H9 (cell line): ENCODE measurements at regions not wholly inside any gene's neighbourhood (a gene's known extent, or its start where the extent isn't known, plus 50 kb on each side); places are given as distances from the start of the nearest gene placed in this dataset.

Source experiments
- DNase-seq: peaks from one replicate; pipeline ENCODE4 v3.0.0-alpha.2; 2017
- H2AFZ ChIP-seq: one replicate; pipeline ENCODE4 v1.6.1; 2013; ENCODE audit warnings: mild to moderate bottlenecking, low read length, control low read depth, moderate library complexity
- H2AK5ac ChIP-seq: 2 replicates; pipeline ENCODE4 v1.6.1; 2013; ENCODE audit warnings: low read length, control low read depth, mixed read lengths; ENCODE audit not compliant: insufficient read length
- H2BK120ac ChIP-seq: one replicate; pipeline ENCODE4 v1.6.1; 2013; ENCODE audit warnings: low read depth, mild to moderate bottlenecking, low read length, control low read depth, inconsistent platforms; ENCODE audit not compliant: poor library complexity, severe bottlenecking
- H2BK12ac ChIP-seq: 2 replicates; pipeline ENCODE4 v1.6.1; 2013; ENCODE audit warnings: low read length, control low read depth, mixed read lengths, low read depth; ENCODE audit not compliant: insufficient read length
- H2BK15ac ChIP-seq: 2 replicates; pipeline ENCODE4 v1.6.1; 2013; ENCODE audit warnings: low read depth, low read length, control low read depth
- H2BK20ac ChIP-seq: one replicate; pipeline ENCODE4 v1.6.1; 2013; ENCODE audit warnings: low read depth, mild to moderate bottlenecking, low read length, control low read depth, inconsistent platforms; ENCODE audit not compliant: poor library complexity, severe bottlenecking
- H2BK5ac ChIP-seq: 2 replicates; pipeline ENCODE4 v1.6.1; 2013; ENCODE audit warnings: low read length, control low read depth, mixed read lengths; ENCODE audit not compliant: insufficient read length
- H3K14ac ChIP-seq: 2 replicates; pipeline ENCODE4 v1.6.1; 2013; ENCODE audit warnings: low read length, control low read depth; ENCODE audit not compliant: insufficient read depth
- H3K18ac ChIP-seq: 2 replicates; pipeline ENCODE4 v1.6.1; 2013; ENCODE audit warnings: low read depth, mild to moderate bottlenecking, mixed read lengths, low read length, control low read depth; ENCODE audit not compliant: insufficient read length
- H3K23ac ChIP-seq: 2 replicates; pipeline ENCODE4 v1.6.1; 2013; ENCODE audit warnings: low read length, control low read depth, mixed read lengths, low read depth; ENCODE audit not compliant: insufficient read length
- H3K23me2 ChIP-seq: 2 replicates; pipeline ENCODE4 v1.6.1; 2013; ENCODE audit warnings: low read depth, mild to moderate bottlenecking, mixed read lengths, low read length, control low read depth; ENCODE audit not compliant: insufficient read length, poor library complexity, severe bottlenecking
- H3K27ac ChIP-seq: 2 replicates; pipeline ENCODE4 v1.5.1; 2013; ENCODE audit warnings: low read length, control low read depth, mixed read lengths, low read depth; ENCODE audit not compliant: insufficient read length
- H3K27me3 ChIP-seq: 2 replicates; pipeline ENCODE4 v1.6.1; 2013; ENCODE audit warnings: low read length, control low read depth, inconsistent platforms; ENCODE audit not compliant: insufficient read depth
- H3K4ac ChIP-seq: 2 replicates; pipeline ENCODE4 v1.6.1; 2013; ENCODE audit warnings: low read depth, mild to moderate bottlenecking, control low read depth, inconsistent platforms, low read length, moderate library complexity
- H3K4me1 ChIP-seq: 2 replicates; pipeline ENCODE4 v1.6.1; 2013; ENCODE audit warnings: low read length, control low read depth, inconsistent platforms; ENCODE audit not compliant: insufficient read depth
- H3K4me2 ChIP-seq: 2 replicates; pipeline ENCODE4 v1.6.1; 2013; ENCODE audit warnings: low read length, control low read depth, mixed read lengths; ENCODE audit not compliant: insufficient read length, insufficient read depth
- H3K56ac ChIP-seq: 2 replicates; pipeline ENCODE4 v1.6.1; 2013; ENCODE audit warnings: low read depth, mild to moderate bottlenecking, mixed read lengths, low read length, control low read depth; ENCODE audit not compliant: insufficient read length
- H3K79me1 ChIP-seq: 2 replicates; pipeline ENCODE4 v1.6.1; 2013; ENCODE audit warnings: low read depth, mild to moderate bottlenecking, moderate library complexity, low read length, control low read depth, inconsistent platforms; ENCODE audit not compliant: insufficient read depth, poor library complexity, severe bottlenecking
- H3K79me2 ChIP-seq: 2 replicates; pipeline ENCODE4 v1.6.1; 2013; ENCODE audit warnings: low read length, control low read depth, inconsistent platforms; ENCODE audit not compliant: insufficient read depth
- H3K9ac ChIP-seq: 2 replicates; pipeline ENCODE4 v1.6.1; 2013; ENCODE audit warnings: low read length, control low read depth, mixed read lengths; ENCODE audit not compliant: insufficient read length; ENCODE audit errors: extremely low read depth
- H3K9me3 ChIP-seq: one replicate; pipeline ENCODE4 v1.6.1; 2013; ENCODE audit warnings: low read depth, low read length, inconsistent platforms; ENCODE audit not compliant: control insufficient read depth
- H3T11ph ChIP-seq: one replicate; pipeline ENCODE4 v1.6.1; 2013; ENCODE audit warnings: mild to moderate bottlenecking, low read length, control low read depth, inconsistent platforms
- H4K20me1 ChIP-seq: one replicate; pipeline ENCODE4 v1.6.1; 2013; ENCODE audit not compliant: control insufficient read depth, insufficient read length, insufficient read depth
- H4K5ac ChIP-seq: 2 replicates; pipeline ENCODE4 v1.6.1; 2013; ENCODE audit warnings: low read depth, mild to moderate bottlenecking, mixed read lengths, low read length, control low read depth; ENCODE audit not compliant: insufficient read length
- H4K8ac ChIP-seq: replicated peaks from 2 replicates; pipeline ENCODE4 v1.6.1; 2013; ENCODE audit warnings: low read length, control low read depth, mixed read lengths, low read depth; ENCODE audit not compliant: insufficient read length
- H4K91ac ChIP-seq: 2 replicates; pipeline ENCODE4 v1.6.1; 2013; ENCODE audit warnings: low read depth, mild to moderate bottlenecking, moderate library complexity, mixed read lengths, low read length, control low read depth; ENCODE audit not compliant: insufficient read length
- H3K27ac Mint-ChIP-seq, 3 experiments: 2 replicates in 2 of 3; 3 replicates in 1 of 3; pipeline ENCODE4 v1.8.0; 2020 to 2021; ENCODE audit warnings: mixed read lengths in 3 of 3, mild to moderate bottlenecking in 1 of 3, moderate library complexity in 1 of 3
- H3K27me3 Mint-ChIP-seq: 2 replicates; pipeline ENCODE4 v1.8.0; 2021; ENCODE audit warnings: low read depth, mild to moderate bottlenecking, moderate library complexity, mixed read lengths
- H3K36me3 Mint-ChIP-seq, 3 experiments: 2 replicates in 2 of 3; 3 replicates in 1 of 3; pipeline ENCODE4 v1.8.0; 2020 to 2021; ENCODE audit warnings: low read depth in 3 of 3, mixed read lengths in 3 of 3; ENCODE audit not compliant: insufficient read depth in 1 of 3
- H3K4me1 Mint-ChIP-seq, 2 experiments: 2 replicates each; pipeline ENCODE4 v1.8.0; 2020; ENCODE audit warnings: mixed read lengths in 2 of 2
- H3K4me3 Mint-ChIP-seq, 2 experiments: 2 replicates in 1 of 2; 3 replicates in 1 of 2; pipeline ENCODE4 v1.8.0; 2020 to 2021; ENCODE audit warnings: mild to moderate bottlenecking in 2 of 2, mixed read lengths in 2 of 2, moderate library complexity in 1 of 2
- H3K9me3 Mint-ChIP-seq, 2 experiments: 2 replicates in 1 of 2; 3 replicates in 1 of 2; pipeline ENCODE4 v1.8.0; 2020; ENCODE audit warnings: mild to moderate bottlenecking in 2 of 2, mixed read lengths in 2 of 2, moderate library complexity in 1 of 2
- WGBS: extraction: QIAGEN DNeasy Blood & Tissue Kit; methylation state at CpG from one replicate; pipeline ENCODE4 v1.1.7; 2013; ENCODE audit warnings: missing lambda C conversion rate, low lambda C conversion rate, mixed read lengths; ENCODE audit not compliant: insufficient read length; ENCODE audit errors: extremely low coverage; 5-methylcytosine and 5-hydroxymethylcytosine counted together
- TF ChIP-seq, protein P1 (sequence below): fragments of 200-600 bp; sonication (generic); conservative IDR thresholded peaks from 3 replicates; pipeline ENCODE4 v1.8.0; 2021; ENCODE audit warnings: antibody characterized with exemption, mild to moderate bottlenecking

DNA sequence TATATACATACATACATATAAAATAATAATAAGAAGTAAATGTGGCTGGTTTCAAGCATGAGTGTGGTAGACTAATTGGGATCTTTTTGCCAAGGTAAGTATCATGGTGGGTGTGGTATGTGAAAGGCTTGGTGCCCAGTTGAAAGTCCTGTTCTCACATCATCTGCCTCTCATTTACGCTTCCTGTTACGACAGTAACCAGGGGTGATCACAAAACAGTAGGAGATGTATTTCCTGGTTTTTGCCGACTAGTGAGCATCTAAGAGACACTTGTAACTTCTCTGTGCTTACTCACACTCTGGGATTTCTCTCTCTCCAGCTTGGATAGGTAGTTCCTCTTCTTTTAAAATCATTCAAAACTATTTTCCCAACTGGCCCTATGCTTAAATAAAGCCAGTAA lies 1028.3 kb upstream of the NR2F2 start:
- no peak overlapping the region for H4K91ac ChIP-seq
- no peak overlapping the region for H3K18ac ChIP-seq
- Mint-ChIP-seq H3K27ac (no peak overlapping the region), H3K4me1 (peaks cover 0 to 6% of the 10 kb centered on the region in 2 experiments; a peak in 1 of 4 replicates), H3K27me3 (no peaks in the 10 kb centered on the region), H3K36me3 (no peaks in the 10 kb centered on the region), H3K4me3 (no peak overlapping the region), H3K9me3 (no peaks in the 10 kb centered on the region)
- no peak overlapping the region for H3K14ac ChIP-seq
- TF ChIP-seq, protein P1, sequence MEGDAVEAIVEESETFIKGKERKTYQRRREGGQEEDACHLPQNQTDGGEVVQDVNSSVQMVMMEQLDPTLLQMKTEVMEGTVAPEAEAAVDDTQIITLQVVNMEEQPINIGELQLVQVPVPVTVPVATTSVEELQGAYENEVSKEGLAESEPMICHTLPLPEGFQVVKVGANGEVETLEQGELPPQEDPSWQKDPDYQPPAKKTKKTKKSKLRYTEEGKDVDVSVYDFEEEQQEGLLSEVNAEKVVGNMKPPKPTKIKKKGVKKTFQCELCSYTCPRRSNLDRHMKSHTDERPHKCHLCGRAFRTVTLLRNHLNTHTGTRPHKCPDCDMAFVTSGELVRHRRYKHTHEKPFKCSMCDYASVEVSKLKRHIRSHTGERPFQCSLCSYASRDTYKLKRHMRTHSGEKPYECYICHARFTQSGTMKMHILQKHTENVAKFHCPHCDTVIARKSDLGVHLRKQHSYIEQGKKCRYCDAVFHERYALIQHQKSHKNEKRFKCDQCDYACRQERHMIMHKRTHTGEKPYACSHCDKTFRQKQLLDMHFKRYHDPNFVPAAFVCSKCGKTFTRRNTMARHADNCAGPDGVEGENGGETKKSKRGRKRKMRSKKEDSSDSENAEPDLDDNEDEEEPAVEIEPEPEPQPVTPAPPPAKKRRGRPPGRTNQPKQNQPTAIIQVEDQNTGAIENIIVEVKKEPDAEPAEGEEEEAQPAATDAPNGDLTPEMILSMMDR = no peak
- no peak overlapping the region for H2BK20ac ChIP-seq
- H2AK5ac ChIP-seq = no peak overlapping the region
- H3K27ac ChIP-seq = no peak overlapping the region
- no peaks in the 10 kb centered on the region for H3K9me3 ChIP-seq
- no peak overlapping the region for H3T11ph ChIP-seq
- H3K4me2 ChIP-seq = no peak overlapping the region
- no peak overlapping the region for H3K56ac ChIP-seq
- no peak overlapping the region for H2BK5ac ChIP-seq
- no peaks in the 10 kb centered on the region for H3K23me2 ChIP-seq
- no peak overlapping the region for H2AFZ ChIP-seq
- no peak overlapping the region for H4K5ac ChIP-seq
- H3K27me3 ChIP-seq = no peaks in the 10 kb centered on the region
- no peak overlapping the region for H2BK15ac ChIP-seq
- no peak overlapping the region for H2BK120ac ChIP-seq
- no peaks in the 10 kb centered on the region for H4K20me1 ChIP-seq
- H3K79me1 ChIP-seq = no peaks in the 10 kb centered on the region
- H3K4me1 ChIP-seq = no peaks in the 10 kb centered on the region
- no peak overlapping the region for H3K23ac ChIP-seq
- no peak overlapping the region for H4K8ac ChIP-seq
- no peak overlapping the region for H2BK12ac ChIP-seq
- no peaks in the 10 kb centered on the region for H3K79me2 ChIP-seq
- no peak for DNase-seq
- no peak overlapping the region for H3K9ac ChIP-seq
- no peak overlapping the region for H3K4ac ChIP-seq
- WGBS = no CpG with 5 or more reads among the region's 3 CpGs
